ENCODE measurements at regions not wholly inside any gene's neighbourhood (a gene's known extent, or its start where the extent isn't known, plus 50 kb on each side); places are given as distances from the start of the nearest gene placed in this dataset.
"Not testable (repeated sequence)": the region's sequence is repeated elsewhere in the genome, so short reads cannot be mapped to it uniquely, and the experiment has no call there.

GRCh38 chr13:34181256-34181655 is 363.3 kb downstream of the RFC3 start:
- TF ChIP-seq TOX (CRISPR knock-in tag; IDR thresholded peaks at IDR 0.05; ENCODE audit: borderline replicate concordance); GLIS3 (CRISPR knock-in tag; IDR thresholded peaks at IDR 0.05); CREB5 (CRISPR knock-in tag; IDR thresholded peaks at IDR 0.05; ENCODE audit: low read depth); CSRNP3 (CRISPR knock-in tag; IDR thresholded peaks at IDR 0.05); PATZ1 (CRISPR knock-in tag; IDR thresholded peaks at IDR 0.05; ENCODE audit: borderline replicate concordance); ZNF565 (CRISPR knock-in tag; conservative IDR thresholded peaks at IDR 0.05; ENCODE audit: low read depth): not testable (repeated sequence)

All from SK-N-SH treated with all-trans-retinoic acid at 6 μM for 48 hours (cell line).